ENCODE measurements at regions not wholly inside any gene's neighbourhood (a gene's known extent, or its start where the extent isn't known, plus 50 kb on each side); places are given as distances from the start of the nearest gene placed in this dataset.

DNA sequence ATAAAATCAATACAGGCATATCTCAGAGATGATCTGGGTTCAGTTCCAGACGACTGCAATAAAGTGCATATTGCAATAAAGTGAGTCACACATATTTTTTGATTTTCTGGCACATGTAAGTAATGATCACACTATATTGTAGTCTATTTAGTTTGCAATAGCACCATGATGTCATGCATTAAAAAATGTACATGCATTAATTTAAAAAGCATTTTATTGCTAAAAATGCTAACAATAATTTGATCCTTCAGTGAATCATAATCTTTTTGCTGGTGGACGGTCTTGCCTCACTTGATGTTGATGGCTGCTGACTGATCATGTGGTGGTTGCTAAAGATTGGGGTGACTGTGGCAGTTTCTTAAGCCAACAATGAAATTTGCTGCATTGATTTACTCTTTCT is 511.1 kb downstream of the OTOL1 start:
- no peak for DNase-seq (ENCODE audit: low spot score)

DNA sequence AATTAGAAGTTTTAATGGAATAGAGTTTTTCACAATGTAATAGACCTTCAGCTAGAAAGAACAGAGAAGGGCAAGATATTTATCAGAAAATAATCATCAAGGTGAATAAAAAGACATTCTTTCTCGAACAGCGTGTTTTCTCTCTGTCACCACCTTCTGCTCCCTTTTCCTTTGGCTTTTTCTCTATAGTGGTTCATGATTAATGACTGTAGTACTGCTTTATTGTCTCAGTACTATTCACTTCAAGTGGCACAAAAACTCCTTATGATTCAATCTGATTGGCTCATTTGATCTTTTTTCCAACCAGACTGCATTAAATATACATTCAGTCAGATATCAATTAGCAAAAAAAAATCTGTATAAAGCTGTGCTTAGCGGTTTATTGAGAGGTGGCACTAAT is 516.0 kb downstream of the OTOL1 start:
- no peak for DNase-seq (ENCODE audit: low spot score)

DNA sequence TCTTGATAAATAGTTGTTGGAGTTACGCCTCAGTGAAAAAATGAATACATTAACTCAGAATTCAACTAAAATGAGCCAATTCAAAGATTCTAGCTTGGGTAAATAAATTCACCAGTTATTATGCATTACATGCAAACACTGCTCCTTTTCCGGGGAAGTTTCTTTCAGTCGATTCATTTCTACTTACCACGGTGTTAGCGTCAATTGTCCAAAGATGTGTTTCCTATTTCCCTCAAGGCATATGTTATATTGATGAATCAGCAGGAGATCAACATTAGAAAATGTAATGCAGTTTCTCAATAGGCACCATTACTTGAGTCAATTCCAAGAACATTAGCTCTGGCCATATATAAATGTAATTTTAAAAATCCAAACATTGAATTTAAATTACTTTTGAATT is 517.7 kb downstream of the OTOL1 start:
- no peak for DNase-seq (ENCODE audit: low spot score)

DNA sequence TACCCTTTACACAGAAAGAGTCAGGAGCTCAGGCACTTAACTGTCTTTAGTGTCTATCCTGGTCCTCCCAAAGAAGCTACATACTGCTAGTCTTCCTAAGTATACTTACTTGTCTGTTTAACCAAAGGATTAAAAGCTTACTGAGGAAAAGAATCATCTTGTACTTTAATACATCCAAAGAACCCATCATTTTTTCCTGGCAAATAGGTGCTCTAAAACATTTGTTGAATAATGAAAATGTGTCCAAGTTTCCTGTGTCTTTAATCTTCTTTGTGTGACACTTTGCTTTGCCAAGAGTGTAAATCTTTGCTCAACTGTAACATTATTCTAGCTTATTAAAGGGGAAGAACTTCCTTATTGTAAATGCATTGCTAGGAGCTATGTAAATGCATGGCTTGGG is 519.2 kb downstream of the OTOL1 start:
- no peak for DNase-seq (ENCODE audit: low spot score)

DNA sequence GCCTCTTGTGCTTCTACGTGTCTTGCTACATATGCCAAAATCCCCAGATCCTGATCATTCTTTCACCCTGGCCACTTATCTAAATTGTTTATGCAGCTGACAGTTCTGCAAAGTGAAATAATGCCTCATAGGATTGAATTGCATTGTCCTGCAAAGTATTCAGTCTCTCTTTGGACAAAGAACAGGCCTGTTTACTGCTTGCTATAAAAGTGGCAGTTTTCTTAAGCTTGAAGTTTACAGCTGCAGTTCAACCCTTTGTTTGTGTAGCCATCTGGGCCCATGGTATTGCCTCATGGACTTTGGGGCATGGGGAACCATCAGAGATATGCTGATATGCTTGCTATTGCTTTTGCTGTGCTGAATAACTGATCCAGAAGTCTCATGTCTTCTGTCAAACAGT is 523.2 kb downstream of the OTOL1 start:
- no peak for DNase-seq (ENCODE audit: low spot score)

DNA sequence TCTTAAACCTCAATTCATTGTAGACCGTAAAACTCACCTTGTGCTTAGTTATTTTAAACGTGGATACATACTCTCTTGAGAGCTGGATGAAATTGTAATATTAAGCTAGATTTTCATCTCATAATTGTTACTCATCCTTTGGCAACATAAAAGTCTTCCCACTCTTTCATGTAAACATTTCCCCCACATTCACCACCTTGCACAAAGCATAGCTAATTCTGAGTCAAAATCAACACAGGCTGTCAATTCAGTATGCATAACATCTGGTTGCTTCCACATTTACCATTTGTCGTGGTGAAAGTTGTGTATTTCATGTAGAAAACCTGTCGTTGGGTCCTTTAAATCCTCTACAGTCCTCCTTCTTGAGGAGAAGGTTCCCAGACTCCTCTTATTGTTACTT is 524.6 kb downstream of the OTOL1 start:
- no peak for DNase-seq (ENCODE audit: low spot score)

DNA sequence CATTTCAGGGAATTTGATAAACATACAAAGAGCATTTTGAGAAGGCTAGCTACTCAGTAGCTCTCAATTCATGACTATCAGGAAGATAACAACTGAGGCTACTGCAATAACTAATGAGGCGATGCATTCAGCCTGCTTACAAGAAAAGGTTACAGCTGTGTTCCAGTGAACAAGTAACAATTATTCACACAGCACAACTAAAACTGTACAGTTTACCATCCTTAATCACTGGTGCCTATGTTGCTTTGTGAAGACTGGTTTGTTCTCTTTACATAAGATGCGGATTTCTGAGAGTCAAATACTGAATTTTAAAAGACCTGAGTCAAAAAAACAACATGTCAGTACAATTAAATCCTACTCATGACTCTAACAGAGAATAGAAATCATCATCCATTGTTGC is 526.3 kb downstream of the OTOL1 start:
- no peak for DNase-seq (ENCODE audit: low spot score)

DNA sequence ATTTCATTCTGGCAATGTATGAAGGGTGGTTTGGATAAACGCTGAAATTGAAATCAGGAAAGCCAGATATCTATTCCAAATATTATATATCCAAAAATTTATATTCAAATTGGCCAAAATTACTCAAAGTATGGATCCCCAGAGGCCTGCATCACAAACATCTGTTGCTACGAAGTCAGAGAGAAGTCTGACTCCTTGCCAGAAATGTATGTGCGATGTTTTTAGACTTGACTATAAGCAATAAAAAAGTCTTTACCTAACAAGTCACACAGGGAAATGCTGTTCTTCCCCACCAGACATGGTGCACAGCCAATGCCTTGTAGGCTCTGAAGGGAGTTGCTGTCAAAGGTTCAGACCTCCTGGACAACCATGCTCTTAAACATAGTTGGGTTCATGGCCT is 533.1 kb downstream of the OTOL1 start:
- no peak for DNase-seq (ENCODE audit: low spot score)

DNA sequence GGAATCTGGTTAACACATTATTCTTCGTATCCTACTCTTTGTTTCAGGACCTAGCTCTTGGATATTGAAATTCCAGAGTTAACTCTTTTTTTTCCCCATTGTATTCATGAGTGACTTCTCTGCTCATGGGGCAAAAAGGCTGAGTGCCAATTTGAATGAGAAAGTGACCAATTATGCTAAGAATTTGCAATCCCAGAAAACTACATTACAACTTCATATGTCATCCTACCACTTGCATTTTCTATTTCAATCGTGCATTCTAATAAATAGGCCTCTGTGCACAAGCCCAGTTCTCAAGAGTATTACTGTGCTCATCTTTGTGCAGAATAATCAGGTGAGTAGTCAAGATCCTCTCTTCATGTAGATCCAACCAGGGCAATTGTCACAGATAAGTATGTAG is 537.8 kb downstream of the OTOL1 start:
- DNase-seq (ENCODE audit: low spot score) = no peak

DNA sequence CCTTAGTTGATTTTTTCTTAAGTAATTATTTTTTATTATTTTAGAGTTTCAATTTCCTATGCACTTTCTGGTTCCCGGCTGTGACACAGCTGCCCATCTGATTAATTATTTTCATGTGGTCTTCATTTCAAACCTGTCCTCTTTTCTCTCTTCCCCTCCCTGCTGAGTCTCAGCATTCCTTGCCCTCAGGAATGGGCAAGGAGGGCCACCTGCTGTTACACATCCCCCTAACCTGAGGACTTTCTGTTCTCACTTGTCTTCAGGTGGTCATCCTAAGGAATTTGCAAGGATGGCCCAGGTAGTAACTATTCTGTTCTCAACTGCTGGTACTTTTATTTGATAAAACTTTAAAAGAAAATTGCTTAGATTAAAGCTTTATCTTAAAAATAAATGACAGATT is 545.0 kb downstream of the OTOL1 start:
- DNase-seq (ENCODE audit: low spot score) = no peak

DNA sequence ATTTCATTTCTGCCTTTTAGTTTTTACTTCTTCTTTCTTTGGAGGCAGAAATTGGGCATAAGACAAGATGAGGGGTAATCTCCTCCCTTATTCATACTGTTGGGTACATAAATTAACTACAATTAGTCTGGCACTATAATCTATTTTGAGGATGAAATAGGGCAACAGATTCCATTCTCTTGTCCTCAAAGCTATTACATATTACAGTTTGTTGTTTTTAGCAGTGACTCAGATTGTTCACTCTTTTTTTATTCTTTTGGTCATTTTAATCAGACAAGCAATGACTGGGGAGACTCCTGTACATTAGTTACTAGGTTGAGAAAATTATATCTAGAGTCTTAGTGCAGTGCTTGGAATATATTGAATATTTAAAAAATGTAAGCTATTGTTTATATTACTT is 556.0 kb downstream of the OTOL1 start:
- no peak for DNase-seq (ENCODE audit: low spot score)

DNA sequence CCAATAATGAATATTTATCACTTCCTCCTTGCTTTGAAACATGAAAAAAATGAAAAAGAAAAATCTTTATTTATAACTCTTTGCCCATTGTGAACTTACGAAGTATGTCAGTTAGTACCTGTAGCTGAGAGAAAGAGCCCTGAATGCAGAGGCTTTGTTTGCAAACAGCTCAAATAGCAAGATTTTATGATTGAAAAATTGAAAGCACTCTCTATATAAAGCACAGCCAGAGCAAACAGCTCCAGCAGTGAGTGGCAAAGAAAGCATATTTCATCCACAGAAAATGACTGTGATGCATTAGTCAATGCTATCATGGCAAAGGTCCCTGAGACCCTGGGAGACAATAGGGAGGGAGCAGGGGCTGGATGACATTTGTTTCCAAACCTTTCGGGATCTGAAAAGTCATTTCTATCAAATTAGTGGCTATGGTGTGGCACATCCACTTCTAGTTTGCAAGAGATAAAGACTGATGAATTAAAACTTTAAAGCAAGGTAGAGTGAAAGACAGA is 576.1 kb downstream of the OTOL1 start:
- DNase-seq (ENCODE audit: low spot score) = no peak

DNA sequence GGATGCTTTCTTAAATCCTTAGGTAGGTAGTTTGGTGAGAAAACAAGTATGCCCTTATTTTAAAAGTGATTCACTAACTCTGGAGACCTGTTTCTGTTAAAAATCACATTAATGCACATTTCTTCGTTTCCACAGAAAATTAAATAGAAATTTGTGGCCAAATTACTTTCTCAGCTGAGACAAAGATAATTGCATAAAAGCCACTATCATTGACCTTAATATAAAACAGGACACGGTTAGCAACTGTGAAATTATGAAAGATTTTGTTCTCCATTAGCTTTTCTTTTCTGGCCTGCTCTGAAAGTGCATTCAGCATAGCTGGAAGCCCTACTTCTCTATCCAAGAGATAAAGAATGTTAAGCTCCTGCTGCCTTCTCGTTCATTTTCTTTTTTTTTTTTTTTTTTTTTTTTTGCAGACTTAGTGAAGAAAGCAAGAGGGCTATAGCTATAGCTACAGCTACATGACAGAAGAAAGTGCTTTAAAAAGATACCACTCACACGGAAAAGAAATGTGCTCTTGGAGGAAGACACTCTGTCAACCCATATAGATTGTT is 576.9 kb downstream of the OTOL1 start:
- no peak for DNase-seq (ENCODE audit: low spot score)

DNA sequence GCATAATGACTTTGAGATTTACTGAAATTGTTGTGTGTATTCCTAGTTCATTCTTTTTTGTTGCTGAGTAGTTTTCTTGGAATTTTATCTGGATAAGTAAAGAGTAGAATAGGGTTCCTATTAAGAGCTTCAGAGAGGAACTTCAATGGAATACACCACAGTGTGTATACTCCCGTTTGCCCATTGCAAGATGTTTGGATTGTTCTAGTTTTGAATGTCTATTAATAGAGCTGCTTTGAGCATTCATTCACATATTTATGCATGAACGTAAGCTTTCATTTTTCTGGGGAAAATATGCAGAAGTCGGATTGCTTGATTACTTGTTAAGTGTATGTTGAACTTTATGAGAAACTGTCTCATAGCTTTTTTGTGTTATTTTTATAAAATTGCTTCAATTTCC is 580.5 kb downstream of the OTOL1 start:
- no peak for DNase-seq (ENCODE audit: low spot score)

DNA sequence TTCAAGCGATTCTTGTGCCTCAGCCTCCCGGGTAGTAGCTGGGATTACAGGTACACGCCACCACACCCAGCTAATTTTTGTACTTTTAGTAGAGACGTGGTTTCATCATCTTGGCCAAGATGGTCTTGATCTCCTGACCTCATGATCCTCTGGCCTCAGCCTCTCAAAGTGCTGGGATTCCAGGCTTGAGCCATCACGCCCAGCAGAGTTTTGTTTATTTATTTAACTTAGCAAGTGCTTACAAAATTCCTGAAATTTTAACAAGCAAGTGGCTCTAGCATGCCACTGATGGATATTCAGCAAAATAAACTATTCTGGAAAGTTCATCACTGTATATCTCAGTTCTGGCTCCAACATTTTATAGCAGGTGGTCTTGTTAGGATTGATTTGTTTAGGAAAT is 585.9 kb downstream of the OTOL1 start:
- no peak for DNase-seq (ENCODE audit: low spot score)

DNA sequence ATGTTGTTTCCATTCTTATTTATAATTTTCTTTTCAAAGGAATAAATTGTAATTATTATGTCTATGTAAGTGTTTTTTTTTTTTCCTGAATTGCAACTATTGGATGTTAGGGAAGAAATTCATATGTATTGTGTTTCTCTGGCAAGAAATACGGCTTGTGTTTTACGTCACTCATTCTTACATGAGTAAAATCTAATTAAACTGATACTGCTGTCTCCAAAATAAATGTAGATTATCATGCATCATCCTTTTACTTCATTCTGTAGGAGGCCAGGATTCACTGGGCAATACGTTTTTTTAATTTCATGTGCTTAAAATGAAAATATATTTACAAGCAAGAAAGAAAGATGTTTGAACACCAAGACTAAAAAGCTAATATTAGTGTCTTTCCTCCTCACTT is 590.8 kb downstream of the OTOL1 start:
- DNase-seq (ENCODE audit: low spot score) = no peak

DNA sequence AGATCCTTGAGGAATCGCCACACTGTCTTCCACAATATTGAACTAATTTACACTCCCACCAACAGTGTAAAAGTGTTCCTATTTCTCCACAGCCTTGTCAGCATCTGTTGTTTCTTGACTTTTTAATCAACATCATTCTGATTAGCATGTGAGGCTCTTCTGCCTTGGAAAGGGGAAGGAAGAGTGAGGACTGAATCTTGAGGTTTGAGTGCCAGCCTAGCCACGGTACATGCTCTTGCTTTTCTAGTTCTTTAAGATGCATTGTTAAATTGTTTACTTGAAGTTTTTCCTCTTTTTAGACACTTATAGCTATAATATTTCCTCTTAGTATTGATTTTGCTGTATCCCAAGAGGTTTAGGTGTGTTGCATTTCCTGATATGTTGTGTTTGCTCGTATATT is 596.1 kb downstream of the OTOL1 start:
- no peak for DNase-seq (ENCODE audit: low spot score)

DNA sequence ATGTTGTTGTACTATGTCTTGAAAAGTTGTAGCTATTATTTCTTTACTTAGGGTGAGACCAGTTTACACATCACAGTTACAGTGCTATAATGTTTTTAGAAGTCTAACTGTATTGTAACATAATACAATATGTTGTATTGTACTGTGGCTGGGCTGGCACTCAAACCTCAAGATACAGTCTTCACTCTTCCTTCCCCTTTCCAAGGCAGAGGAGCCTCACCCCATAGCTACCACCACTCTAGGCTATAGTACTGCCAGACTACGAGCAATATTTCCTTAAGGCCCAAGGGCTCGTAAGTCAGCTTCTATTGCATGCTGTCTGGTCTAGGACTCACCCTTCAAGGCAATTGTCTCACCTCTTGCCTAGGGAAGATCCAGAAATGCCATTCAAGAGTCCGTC is 597.7 kb downstream of the OTOL1 start:
- DNase-seq (ENCODE audit: low spot score) = no peak

DNA sequence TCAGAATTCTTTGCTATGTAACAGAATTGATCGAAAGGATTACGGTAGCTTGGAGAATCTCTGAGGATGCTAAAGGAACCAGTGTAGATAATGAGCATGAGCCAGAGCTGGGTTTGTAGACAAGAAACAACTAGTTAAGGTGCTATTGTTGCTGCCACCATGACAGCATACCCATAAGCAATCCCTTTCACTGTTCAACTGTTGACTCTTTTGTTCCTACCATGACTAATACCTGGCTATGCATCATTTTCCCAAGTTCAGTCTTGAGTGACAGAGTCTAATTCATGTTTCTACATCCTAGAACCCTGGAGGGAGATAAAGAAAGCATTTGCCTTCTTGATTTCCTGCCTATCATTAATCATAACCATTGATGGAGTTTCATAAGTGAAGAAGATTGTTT is 600.3 kb downstream of the OTOL1 start:
- no peak for DNase-seq (ENCODE audit: low spot score)

DNA sequence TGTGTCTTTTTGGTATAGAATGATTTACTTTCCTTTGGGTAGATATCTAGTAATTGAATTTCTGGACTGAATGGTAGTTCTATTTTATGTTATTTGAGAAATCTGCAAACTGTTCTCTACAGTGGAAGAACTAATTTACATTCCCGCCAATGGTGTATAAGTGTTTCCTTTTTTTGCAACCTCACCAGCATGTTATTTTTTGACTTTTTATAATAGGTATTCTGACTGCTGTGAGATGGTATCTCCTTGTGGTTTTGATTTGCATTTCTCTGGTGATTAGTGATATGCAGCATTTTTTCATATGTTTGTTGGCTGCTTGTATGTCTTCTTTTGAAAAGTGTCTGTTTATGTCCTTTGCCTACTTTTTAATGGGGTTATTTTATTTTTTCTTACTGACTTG is 607.2 kb downstream of the OTOL1 start:
- DNase-seq (ENCODE audit: low spot score) = no peak

DNA sequence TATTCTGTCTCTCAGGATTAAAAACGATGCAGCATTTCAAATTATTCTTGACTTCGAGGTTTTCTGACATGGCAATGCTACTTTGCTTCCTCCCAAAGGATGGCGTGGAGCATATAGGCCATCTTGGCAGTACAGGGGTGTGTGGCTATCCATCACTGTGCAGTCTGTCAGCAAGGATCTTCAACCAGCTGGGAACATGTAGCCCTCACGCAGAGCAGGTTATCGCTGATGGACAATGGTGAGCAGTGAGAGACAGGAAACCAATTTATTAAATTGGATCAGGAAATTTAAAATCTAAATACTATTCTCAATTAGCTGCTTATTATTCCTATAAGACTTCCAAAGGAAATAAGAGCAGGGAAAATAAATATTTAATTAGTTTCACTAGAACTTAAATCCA is 615.3 kb downstream of the OTOL1 start:
- no peak for DNase-seq (ENCODE audit: low spot score)

DNA sequence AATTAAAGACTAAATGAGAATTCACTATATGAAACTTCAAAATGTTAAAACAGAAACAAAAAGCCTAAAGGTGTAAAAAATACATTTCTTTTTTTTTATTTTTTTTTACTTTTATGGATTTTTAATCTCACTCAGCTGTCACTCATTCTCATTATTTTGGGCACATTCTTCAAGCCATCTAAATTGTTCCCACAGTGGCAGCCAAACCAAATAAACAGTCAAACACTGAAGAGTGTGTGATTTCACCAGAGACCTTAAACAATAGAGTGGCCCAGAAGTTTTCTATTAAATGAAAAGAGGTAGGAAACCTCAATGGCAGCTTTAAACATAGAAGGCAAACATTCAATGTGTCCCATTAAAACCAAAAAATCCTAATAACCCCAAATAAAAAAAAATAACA is 616.1 kb downstream of the OTOL1 start:
- no peak for DNase-seq (ENCODE audit: low spot score)

DNA sequence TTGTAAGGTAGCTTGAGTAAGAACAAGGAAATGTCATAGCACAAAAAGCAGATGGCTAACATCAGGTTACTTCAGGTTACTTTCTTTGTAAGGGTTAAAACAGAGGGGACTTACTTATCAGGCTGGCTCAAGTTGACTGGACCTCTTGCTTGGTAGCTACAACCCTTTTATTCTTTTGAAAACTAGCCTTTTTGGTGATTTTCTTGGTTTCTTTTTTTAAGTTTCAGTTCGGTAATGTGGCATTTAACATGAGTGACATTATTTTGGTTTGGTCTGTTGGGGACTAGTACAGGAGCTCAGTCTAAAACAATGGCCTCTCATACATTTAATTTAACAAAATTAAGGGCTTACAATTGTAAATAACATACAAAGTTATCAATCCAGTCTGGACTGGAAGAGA is 621.4 kb downstream of the OTOL1 start:
- DNase-seq (ENCODE audit: low spot score) = no peak

DNA sequence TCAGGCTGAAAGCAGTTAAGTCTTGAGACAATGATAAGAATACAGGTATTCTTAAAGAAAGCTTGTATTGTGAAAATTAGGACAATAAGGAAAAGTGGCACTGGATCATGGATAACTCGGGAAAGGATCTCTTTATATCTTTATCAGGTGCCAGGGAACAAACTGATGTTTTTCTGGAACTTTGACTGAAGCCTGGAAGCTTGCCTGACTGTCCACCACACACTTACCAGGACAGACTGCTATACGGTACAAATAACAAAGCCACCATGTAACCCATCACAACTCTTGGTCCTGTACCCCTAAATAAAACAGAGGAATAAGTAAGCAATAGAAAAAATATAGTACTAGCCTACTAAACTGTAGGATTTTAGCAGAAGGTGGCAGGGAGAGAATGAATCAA is 623.0 kb downstream of the OTOL1 start:
- DNase-seq (ENCODE audit: low spot score) = no peak

DNA sequence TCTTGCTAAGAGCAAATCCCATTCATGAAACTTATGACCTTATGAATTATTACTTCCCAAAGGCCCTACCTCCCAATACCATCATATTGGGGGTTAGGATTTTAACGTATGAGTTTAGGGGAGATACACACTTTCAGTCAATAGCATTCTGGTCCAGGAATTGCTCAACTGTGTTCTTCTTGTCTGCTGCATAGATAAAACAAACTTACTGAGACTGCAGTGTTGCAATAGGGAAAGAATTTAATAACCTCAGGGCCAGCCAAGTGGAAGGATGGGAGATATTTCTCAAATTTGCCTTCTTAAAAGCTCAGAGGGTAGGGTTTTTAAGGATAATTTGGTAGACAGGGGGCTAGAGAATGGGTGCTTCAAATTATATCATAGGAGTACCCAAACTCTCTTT is 625.8 kb downstream of the OTOL1 start:
- no peak for DNase-seq (ENCODE audit: low spot score)

Data from germinal center (tissue), 1 donor.